ENCODE measurements at regions not wholly inside any gene's neighbourhood (a gene's known extent, or its start where the extent isn't known, plus 50 kb on each side); places are given as distances from the start of the nearest gene placed in this dataset.

GRCh38 chr6:147621263-147621662, 112.8 kb downstream of the SAMD5 start:
- TF ChIP-seq CTCF (IDR thresholded peaks at IDR 0.05; ENCODE audit: borderline replicate concordance, extremely low read depth, low read length, poor library complexity, severe bottlenecking) = no peak
- no peak for TF ChIP-seq EZH2 (IDR thresholded peaks at IDR 0.05; ENCODE audit: borderline replicate concordance, low read depth, low read length, severe bottlenecking)
